KMS-11 (cell line): ENCODE measurements at regions not wholly inside any gene's neighbourhood (a gene's known extent, or its start where the extent isn't known, plus 50 kb on each side); places are given as distances from the start of the nearest gene placed in this dataset.

Experiments
- H2AFZ ChIP-seq: fragments of 200-600 bp; sonication (generic); 2 replicates; pipeline ENCODE4 v1.6.1; 2016; ENCODE audit warnings: antibody characterized with exemption, mixed run types, low read depth
- H3K27ac ChIP-seq: fragments of 200-600 bp; sonication (generic); 2 replicates; pipeline ENCODE4 v1.6.1; 2016; ENCODE audit warnings: mild to moderate bottlenecking, mixed run types
- H3K27me3 ChIP-seq: fragments of 200-600 bp; sonication (generic); 2 replicates; pipeline ENCODE4 v1.6.1; 2017; ENCODE audit warnings: mild to moderate bottlenecking, low read depth, mixed run types, moderate library complexity; ENCODE audit not compliant: insufficient read depth
- H3K36me3 ChIP-seq: fragments of 200-600 bp; sonication (generic); 2 replicates; pipeline ENCODE4 v1.6.1; 2017; ENCODE audit warnings: mild to moderate bottlenecking, mixed run types; ENCODE audit not compliant: insufficient read depth
- H3K4me1 ChIP-seq: fragments of 200-600 bp; sonication (generic); 2 replicates; pipeline ENCODE4 v1.6.1; 2016; ENCODE audit warnings: mild to moderate bottlenecking, low read depth, mixed run types; ENCODE audit not compliant: poor library complexity, severe bottlenecking
- H3K4me2 ChIP-seq: fragments of 200-600 bp; sonication (generic); 2 replicates; pipeline ENCODE4 v1.7.0; 2016; ENCODE audit warnings: mild to moderate bottlenecking, mixed run types
- H3K4me3 ChIP-seq: fragments of 200-600 bp; sonication (generic); IDR thresholded peaks from 2 replicates; pipeline ENCODE4 v1.6.1; 2017; ENCODE audit warnings: low read depth, low read length, mixed read lengths; ENCODE audit not compliant: insufficient read depth
- H3K79me2 ChIP-seq: fragments of 200-600 bp; sonication (generic); 2 replicates; pipeline ENCODE4 v1.6.1; 2016; ENCODE audit warnings: low read depth, mixed run types; ENCODE audit not compliant: insufficient read depth
- H3K9ac ChIP-seq: fragments of 200-600 bp; sonication (generic); 2 replicates; pipeline ENCODE4 v1.6.1; 2016; ENCODE audit warnings: mild to moderate bottlenecking, mixed run types
- H4K20me1 ChIP-seq: fragments of 200-600 bp; sonication (generic); 2 replicates; pipeline ENCODE4 v1.6.1; 2016; ENCODE audit warnings: mild to moderate bottlenecking, mixed run types; ENCODE audit not compliant: insufficient read depth
- TF ChIP-seq, protein P1 (sequence below): fragments of 200-600 bp; sonication (generic); conservative IDR thresholded peaks from 2 replicates; pipeline ENCODE4 v1.6.1; 2017; ENCODE audit warnings: low read depth, mild to moderate bottlenecking, antibody characterized with exemption, low read length, moderate library complexity, mixed read lengths

GRCh38 chr12:127888943-127889719 lies 377.8 kb upstream of the TMEM132C start:
- no peak overlapping the region for H3K4me3 ChIP-seq
- H3K79me2 ChIP-seq, result no peaks in the 10 kb centered on the region
- no peak overlapping the region for H3K9ac ChIP-seq
- no peaks in the 10 kb centered on the region for H4K20me1 ChIP-seq
- H3K4me1 ChIP-seq, result no peaks in the 10 kb centered on the region
- no peaks in the 10 kb centered on the region for H3K36me3 ChIP-seq
- TF ChIP-seq, protein P1, sequence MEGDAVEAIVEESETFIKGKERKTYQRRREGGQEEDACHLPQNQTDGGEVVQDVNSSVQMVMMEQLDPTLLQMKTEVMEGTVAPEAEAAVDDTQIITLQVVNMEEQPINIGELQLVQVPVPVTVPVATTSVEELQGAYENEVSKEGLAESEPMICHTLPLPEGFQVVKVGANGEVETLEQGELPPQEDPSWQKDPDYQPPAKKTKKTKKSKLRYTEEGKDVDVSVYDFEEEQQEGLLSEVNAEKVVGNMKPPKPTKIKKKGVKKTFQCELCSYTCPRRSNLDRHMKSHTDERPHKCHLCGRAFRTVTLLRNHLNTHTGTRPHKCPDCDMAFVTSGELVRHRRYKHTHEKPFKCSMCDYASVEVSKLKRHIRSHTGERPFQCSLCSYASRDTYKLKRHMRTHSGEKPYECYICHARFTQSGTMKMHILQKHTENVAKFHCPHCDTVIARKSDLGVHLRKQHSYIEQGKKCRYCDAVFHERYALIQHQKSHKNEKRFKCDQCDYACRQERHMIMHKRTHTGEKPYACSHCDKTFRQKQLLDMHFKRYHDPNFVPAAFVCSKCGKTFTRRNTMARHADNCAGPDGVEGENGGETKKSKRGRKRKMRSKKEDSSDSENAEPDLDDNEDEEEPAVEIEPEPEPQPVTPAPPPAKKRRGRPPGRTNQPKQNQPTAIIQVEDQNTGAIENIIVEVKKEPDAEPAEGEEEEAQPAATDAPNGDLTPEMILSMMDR, result no peak
- no peak overlapping the region for H2AFZ ChIP-seq
- no peak overlapping the region for H3K27ac ChIP-seq
- no peaks in the 10 kb centered on the region for H3K27me3 ChIP-seq
- H3K4me2 ChIP-seq, result no peak overlapping the region

DNA sequence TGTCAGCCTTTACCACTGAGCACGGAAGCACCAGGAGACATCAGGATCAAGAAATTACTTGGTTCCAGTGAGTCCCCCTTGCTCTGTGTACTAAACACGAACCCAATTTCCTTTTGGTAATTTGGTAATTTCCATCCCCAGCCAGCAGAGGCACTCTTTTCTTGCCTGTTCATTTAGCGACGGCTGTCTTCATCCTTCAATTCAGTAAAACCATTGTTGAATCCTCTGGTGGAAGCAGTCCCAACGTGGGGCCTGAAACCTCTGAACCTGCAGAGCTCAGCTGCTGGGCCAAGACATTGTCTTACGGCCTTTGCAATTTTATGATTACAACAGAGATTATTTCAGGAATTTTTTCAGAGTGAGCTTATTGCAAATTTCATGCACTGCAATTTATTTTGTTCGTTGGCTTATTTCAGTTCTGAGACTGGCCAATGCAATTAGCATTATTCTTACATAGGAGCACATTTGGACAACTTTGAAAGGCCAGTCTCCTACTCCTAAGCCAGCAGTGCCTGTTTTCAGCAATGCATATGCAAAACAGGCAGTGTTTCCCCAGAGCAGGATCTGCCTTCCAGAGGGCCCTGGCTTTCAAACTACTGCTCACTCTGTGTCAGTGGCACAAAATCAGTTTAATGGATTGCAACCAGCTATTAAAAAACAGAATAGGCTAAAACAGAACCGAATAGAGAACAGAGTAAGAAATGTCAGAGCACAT lies 372.9 kb upstream of the TMEM132C start:
- Histone ChIP-seq H2AFZ (no peak overlapping the region), H3K4me2 (no peak overlapping the region), H3K27ac (no peak overlapping the region), H3K36me3 (no peaks in the 10 kb centered on the region), H3K4me1 (no peaks in the 10 kb centered on the region), H3K79me2 (no peaks in the 10 kb centered on the region), H3K27me3 (no peaks in the 10 kb centered on the region), H3K4me3 (no peak overlapping the region), H4K20me1 (no peaks in the 10 kb centered on the region), H3K9ac (no peak overlapping the region)
- TF ChIP-seq, protein P1, result no peak

DNA sequence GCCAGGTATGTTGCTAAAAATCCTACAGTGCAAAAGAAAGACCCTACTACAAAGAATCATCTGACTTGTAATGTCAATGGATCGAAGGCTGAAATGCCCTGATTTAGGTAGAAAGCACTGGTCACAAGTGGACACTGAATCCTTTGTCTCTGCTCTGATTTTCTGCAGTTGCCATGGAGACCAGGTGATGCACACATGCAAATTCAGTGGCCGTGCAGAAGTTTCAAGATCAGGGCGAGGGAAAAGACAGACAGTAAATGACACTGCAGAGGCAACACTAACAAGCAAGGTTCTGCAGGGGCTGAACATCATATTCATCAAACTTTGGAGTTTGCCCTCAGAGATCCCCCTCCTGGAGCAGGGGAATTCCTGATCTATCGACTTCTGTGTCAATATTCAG lies 370.3 kb upstream of the TMEM132C start:
- Histone ChIP-seq H3K27ac (no peak overlapping the region), H3K4me2 (no peak overlapping the region), H3K4me1 (no peaks in the 10 kb centered on the region), H3K36me3 (no peaks in the 10 kb centered on the region), H2AFZ (no peak overlapping the region), H3K9ac (no peak overlapping the region), H3K27me3 (no peaks in the 10 kb centered on the region), H3K79me2 (no peaks in the 10 kb centered on the region), H4K20me1 (no peaks in the 10 kb centered on the region), H3K4me3 (no peak overlapping the region)
- TF ChIP-seq, protein P1, result no peak

- no peak overlapping the region for H3K27ac ChIP-seq
- no peaks in the 10 kb centered on the region for H3K27me3 ChIP-seq
- no peak overlapping the region for H3K9ac ChIP-seq
- H3K4me1 ChIP-seq, result no peaks in the 10 kb centered on the region
- TF ChIP-seq, protein P1, result no peak
- no peak overlapping the region for H3K4me2 ChIP-seq
- no peaks in the 10 kb centered on the region for H3K79me2 ChIP-seq
- H2AFZ ChIP-seq, result no peak overlapping the region
- no peak overlapping the region for H3K4me3 ChIP-seq
- H4K20me1 ChIP-seq, result no peaks in the 10 kb centered on the region
- H3K36me3 ChIP-seq, result no peaks in the 10 kb centered on the region
Observed at GRCh38 chr12:127898616-127899015, 368.4 kb upstream of the TMEM132C start.
